ENCODE measurements at regions not wholly inside any gene's neighbourhood (a gene's known extent, or its start where the extent isn't known, plus 50 kb on each side); places are given as distances from the start of the nearest gene placed in this dataset.
"Not testable (repeated sequence)": the region's sequence is repeated elsewhere in the genome, so short reads cannot be mapped to it uniquely, and the experiment has no call there.

DNA sequence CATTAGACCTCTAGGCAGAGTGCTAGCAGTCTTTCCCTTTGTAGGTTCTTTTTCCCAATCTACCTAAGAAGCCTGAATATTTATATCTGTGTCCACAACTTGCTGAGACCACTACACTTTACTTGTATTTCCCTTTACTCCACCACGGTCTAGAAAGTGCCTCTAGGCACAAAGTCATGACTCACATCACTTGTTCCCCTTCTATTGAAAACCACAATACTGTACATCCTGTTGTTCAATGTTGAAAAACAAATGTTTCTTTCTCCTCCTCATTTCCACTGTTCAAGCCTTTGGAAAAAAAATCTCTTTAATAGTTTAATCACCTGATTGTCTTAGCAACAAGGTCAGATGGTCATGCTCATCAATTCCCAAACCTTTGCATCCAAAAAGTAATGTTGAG lies 326.7 kb downstream of the GUCY2F start:
- DNase-seq: no peak

DNA sequence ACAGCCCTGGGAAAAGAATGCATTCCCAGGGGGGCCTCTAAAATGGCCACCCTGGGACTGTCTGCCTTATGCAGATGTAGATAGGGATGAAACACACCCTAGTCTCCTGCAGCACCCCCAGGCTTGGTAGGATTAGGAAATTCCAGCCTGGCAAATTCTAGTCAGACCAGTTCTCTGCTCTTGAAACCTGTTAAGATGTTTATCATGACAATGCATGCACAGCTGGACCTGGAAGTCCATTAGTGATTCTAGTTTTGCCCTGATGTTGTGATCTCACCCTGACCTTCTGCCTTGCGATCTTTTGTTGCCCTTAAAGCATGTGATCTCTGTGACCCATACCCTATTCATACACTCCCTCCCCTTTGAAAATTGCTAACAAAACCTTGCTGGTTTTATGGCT lies 337.7 kb downstream of the GUCY2F start:
- not testable (repeated sequence) for DNase-seq

DNA sequence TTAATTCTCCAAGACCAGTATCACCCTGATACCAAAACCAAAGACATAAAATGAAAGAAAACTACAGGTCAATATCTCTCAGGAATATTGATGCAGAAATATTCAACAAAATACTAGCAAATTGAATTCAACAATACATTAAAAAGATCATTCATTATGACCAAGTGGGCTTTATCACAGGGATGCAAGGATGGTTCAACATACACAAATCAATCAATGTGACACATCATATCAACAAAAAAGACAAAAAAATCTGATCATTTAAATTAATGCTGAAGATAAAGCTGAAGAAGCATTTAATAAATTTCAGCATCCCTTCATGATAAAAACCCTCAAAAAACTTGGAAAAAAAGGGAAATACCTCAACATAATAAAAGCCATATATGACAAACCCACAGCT lies 341.4 kb downstream of the GUCY2F start:
- no peak for DNase-seq

DNA sequence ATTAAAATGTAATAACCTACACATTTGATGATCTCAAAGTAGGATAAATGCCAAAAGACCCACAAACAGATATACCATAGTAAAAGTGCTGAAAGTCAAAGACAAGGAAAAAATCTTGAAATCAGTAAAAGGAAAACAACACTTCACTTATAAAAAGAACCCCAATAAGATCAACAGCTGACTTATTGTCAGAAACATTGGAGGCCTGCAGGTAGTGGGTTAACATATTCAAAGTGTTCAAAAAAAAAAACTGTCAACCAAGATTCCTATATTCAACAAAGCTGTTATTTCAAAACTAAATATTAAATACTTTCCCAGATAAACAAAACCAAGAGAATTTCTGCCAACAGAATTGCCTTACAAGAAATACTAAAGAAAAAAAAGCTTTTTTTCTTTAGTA lies 347.1 kb downstream of the GUCY2F start:
- no peak for DNase-seq

DNA sequence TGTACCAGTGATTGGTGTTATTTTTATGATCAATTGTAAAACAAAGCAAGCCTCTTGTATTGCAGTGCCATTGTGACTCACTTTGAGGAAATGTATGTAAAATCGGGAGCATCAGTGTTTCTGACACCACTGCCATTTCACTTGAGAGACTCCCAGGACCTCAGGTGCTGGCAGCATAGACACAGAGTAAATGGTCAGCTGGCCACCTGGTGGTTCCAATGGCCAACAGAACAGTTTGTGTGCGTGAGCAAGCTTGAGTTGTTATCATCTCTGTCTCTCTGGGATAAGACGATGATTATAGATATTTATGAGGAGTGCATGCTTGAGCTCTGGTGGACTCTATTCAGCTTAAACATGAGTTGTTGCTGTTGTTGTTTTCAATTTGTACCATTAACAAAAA lies 356.6 kb downstream of the GUCY2F start:
- no peak for DNase-seq

DNA sequence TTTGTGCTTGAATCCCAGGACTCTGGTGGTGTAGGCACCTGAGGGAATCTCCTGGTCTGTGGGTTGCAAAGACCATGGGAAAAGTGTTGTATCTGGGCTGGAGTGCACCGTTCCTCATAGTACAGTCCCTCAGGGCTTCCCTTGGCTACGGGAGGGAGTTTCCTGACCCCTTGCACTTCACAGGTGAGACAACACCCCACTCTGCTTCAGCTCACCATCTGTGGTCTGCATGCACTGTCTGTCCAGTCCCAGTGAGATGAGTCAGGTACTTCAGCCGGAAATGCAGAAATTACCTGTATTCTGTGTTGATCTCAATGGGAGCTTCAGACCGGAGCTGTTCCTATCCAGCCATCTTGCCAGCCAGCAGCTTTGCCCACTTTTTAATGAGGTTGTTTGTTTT lies 353.0 kb upstream of the IRS4 start:
- no peak for DNase-seq

DNA sequence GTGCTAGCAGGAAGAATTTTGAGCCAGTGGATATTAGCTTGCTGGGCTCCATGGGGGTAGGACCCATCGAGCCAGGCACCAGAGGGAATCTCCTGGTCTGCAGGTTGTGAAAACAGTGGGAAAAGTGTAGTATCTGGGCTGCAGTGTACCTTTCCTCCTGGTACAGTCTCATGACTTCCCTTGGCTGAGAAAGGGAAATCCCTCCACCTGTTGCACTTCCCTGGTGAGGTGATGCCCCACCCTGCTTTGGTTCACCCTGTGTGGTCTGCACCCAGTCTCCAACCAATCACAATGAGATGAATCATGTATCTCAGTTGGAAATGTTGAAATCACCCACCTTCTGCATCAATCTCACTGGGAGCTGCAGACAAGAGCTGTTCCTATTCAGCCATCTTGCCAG lies 341.4 kb upstream of the IRS4 start:
- DNase-seq: no peak

DNA sequence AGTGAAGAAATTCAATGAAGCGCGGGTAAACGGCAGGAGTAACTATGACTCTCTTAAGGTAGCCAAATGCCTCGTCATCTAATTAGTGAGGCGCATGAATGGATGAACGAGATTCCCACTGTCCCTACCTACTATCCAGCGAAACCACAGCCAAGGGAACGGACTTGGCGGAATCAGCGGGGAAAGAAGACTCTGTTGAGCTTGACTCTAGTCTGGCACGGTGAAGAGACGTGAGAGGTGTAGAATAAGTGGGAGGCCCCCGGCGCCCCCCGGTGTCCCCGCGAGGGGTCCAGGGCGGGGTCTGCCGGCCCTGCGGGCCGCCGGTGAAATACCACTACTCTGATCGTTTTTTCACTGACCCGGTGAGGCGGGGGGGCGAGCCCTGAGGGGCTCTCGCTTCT lies 317.8 kb upstream of the IRS4 start:
- DNase-seq: peak in 2 of 5 experiments; percentile 0 to 26

DNA sequence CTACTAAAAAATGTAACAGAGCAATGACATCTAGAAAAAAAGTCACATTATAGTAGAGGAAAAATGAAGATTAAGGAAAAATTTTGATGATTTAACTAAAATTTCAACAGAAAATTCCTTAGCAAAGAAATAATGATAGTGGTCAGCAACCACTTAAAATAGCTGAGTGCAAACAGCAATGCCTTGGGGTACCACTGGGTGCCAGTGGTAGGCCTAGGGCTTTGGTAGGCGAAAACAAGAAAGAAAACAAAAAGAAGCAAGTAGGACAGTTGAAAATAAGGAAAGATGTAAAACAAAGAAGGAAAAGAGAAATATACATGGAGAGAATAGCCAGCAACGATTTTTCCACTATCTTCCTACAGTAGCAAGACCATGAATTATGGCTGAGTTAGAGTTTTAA lies 313.5 kb upstream of the IRS4 start:
- DNase-seq: no peak

DNA sequence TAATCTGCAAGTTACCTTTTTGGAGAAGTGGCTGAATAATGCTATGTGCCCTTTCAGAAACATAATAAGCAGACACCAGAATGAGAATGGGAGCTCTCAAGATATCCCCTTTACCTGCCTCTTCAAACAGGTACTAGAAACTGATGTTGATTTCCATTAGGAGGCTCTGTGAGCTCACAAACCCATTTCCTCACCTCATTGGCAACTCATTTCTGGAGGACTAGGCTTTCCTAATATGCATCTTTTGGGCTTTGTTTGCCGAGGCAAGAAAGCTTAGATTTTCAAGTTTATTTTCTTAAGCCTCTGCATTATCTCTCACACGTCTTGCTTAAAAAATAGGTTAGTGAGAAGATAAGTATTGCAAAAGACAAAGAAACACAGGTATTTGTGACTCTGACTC lies 313.1 kb upstream of the IRS4 start:
- DNase-seq: no peak

DNA sequence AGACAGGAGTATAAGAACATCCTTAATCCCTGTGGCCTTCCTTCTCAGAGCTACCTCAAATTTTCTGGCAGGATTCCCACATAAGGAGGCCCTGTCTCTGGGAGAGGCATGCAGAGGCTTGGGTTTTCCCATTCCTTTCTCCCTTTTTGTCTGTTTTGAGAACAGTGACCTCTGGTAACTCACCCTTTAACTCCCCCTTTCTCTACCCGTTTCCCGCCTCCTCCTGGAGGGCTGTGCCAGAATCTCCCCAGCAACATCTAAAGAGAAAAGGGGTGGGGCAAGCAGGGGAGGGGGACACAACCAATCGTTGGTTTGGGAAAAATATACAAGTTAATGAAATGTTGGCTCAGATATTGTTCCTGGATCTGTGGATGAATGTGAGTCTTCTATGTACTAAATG lies 303.7 kb upstream of the IRS4 start:
- no peak for DNase-seq

DNA sequence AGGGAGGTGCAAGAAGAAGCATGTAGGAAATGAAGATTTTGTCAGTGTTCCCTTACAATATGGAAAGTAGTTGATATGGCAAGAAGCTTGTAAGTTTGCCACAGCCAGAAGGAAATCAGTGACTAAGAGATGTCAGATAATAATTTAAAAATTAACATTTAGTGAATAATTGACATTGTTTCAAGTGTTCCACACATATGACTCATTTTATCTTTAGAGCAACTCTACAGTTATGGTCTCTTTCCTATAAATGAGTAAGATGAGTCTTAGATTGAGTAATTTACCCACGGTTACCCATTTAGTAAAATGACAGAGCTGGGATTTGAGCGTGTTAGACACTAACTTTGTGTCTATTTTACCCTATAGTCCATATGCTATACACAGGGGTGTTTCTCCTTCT lies 300.3 kb upstream of the IRS4 start:
- DNase-seq: no peak

DNA sequence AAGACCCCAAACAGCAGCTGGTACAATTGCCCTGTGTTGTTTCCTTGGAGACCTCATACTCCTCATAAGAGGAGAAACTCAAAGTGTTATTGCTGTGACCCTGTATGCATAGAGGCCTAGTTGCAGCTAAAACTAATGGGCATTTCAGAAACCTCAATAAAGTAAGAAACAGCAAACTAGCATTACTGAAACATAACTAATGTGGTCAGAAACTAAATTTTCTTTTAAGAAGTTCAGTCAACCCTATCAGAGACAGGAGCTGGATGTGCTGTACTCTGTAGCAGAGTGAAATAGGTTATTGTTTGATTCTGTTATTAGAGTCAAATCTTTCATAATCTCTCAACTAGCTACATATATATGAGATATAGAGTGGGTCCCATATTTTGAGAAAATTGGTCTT lies 257.5 kb upstream of the IRS4 start:
- DNase-seq: no peak

DNA sequence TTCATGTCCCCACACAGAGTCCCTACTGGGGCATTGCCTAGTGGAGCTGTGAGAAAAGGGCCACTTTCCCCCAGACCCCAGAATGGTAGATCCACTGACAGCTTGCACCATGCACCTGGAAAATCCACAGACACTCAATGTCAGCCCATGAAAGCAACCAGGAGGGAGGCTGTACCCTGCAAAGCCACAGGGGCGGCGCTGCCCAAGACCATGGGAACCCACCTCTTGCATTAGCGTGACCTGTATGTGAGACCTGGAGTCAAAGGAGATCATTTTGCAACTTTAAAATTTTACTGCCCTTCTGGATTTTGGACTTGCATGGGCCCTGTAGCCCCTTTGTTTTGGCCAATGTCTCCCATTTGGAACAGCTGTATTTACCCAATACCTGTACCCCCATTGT lies 236.5 kb upstream of the IRS4 start:
- DNase-seq: not testable (repeated sequence)

DNA sequence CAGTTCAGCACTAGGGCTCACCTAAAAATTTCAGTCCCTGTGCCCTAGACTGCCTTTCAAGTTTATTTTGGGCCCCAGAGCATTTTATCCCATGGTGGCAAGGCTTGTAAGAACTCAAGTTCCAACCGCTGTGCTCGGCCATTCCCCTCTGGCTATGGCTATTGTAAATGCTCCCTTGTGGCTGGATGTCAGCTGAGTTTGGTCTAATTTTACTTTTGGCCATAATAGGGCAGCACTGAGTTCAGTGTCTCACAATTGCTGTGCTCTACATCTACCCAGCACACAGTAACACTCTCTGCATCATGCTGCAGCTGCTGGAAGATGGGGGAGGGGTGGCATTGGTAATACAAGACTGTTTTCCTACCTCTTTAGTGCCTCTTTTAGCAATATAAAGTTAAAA lies 210.8 kb upstream of the IRS4 start:
- DNase-seq: no peak

DNA sequence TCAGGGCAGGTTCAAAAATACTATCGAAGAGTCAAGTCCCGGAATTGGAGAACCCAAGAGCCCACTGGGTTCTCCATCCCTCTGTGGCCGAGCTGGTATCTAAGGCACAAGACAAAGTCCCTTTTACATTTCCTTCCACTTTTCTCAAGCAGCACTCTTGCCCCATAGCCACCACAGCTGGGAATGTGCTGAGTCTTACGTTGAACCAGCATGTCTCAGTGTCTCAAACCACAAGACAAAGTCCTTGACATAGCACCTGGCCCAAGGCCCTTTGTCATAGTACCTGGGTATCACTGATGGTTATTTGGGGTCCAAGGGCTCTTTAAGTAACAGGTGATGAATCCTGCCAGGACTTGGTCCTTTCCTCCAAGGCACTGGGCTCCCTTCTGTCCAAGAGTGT lies 210.2 kb upstream of the IRS4 start:
- no peak for DNase-seq

DNA sequence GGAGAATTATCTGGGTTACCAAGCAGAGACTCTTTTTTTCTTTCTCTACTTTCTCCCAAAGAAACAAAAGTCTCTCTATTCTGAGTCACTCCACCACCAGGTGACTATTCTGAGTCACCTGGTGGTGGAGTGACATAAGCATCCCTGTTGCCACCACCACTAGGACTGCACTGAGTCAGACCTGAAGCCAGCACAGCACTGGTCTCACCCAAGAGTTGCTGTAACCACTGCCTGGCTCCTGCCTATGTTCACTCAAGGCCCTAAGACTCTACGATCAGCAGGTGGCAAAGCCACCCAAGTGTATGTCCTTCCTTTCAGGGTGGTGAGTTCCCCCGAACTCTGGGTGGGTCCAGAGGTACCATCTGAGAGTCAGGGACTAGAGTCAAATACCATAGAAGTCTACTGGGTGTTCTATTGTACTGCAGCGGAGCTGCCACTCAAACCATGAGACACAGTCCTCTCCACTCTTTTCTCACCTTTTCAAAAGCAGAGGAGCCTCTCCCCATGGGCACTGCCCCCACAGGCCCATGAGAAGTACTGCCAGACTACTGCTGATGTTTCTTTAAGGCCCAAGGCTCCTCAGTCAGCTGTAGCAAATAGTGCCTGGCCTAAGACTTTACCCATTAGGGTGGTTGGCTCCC lies 209.6 kb upstream of the IRS4 start:
- DNase-seq: no peak

DNA sequence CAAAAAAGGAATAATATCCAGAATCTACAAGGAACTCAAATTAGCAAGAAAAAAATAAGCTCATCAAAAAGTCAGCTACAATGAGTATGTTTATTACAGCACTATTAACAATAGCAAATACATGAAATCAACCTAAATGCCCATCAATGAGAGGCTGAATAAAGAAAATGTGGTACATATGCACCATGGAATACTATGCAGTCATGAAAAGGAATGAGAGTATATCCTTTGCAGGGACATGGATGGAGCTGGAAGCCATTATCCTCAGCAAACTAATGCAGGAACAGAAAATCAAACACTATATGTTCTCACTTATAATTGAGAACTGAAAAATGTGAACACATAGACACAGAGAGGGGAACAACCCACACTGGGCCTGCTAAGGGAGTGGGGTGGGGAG lies 178.4 kb upstream of the IRS4 start:
- DNase-seq: no peak

DNA sequence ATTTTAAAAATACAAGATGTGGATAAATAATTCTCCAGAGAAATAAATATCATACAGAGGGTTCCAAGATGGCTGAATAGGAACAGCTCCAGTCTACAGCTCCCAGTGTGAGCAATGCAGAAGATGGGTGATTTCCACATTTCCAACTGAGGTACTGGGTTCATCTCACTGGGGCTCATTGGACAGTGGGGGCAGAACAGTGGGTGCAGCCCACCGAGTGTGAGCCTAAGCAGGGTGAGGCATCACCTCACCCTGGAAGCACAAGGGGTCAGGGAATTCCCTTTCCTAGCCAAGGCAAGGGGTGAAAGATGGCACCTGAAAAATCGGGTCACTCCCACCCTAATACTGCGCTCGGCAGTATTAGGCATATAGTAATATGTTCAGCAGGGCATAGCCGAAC lies 167.5 kb upstream of the IRS4 start:
- not testable (repeated sequence) for DNase-seq

DNA sequence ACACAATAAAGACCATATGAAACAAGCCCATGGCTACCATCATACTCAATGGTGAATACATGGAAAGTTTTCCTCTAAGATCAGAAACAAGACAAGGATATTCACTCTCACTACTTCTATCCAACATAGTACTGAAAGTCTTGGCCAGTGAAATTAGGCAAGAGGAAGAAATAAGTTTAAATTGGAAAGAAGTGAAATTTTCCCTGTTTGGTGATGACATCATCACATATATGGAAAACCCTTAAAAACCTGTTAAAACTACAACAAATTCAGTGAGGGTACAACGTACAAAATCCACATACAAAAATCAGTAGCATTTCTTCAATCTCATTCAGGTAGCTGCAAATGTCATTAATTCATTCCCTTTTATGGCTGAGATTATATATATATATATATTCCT lies 164.0 kb upstream of the IRS4 start:
- no peak for DNase-seq

DNA sequence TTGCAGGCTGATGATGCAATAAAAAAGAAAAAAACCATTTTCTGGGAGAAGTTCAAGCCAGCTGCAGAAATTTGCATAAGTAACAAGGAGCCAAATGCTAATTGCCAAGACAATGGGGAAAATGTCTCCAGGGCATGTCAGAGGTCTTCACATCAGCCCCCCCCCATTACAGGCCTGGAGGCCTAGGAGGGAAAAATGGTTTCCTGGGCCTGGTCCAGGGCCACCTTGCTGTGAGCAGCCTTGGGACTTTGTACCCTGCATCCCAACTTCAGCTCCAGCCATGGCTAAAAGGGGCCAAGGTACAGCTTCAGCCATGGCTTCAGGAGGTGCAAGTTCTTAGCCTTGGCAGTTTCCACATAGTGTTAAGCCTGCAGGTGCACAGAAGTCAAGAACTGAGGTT lies 160.0 kb upstream of the IRS4 start:
- DNase-seq: not testable (repeated sequence)

DNA sequence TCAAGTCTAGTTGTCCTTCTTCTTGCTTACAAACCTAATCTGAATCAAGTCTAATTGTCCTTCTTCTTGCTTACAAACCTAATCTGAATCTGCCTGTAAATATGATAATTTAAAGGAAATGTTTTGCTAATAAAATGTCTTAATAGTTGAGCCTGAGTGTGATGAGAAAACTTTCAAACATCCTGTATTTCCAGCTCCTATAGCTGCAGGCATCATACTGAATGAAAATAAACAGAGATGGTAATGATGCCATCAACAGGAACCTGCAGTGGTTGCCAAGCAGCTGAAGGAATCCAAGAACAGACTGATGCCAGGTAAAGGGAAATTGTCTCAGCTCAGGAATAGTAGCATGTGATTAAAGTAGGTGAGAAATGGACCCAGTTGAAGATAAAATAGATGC lies 156.1 kb upstream of the IRS4 start:
- DNase-seq: no peak

DNA sequence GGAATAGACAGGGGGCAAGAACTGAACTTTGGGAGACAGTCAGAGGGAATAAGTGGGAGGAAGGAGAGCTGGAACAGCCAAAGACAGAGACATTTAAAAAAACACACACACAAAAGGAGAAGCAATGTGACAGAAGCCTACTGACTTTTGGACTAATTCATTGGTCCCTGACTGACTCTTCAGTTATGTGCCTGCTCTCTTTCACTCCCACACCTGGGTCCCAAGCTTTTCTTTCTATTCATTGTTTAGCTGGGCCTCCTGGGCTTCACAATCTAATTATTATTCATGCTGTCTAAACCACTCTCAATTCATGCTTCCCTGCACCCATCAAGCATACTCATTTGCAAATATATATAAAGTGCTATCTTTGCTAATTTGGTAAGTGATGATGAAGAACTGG lies 139.2 kb upstream of the IRS4 start:
- no peak for DNase-seq

DNA sequence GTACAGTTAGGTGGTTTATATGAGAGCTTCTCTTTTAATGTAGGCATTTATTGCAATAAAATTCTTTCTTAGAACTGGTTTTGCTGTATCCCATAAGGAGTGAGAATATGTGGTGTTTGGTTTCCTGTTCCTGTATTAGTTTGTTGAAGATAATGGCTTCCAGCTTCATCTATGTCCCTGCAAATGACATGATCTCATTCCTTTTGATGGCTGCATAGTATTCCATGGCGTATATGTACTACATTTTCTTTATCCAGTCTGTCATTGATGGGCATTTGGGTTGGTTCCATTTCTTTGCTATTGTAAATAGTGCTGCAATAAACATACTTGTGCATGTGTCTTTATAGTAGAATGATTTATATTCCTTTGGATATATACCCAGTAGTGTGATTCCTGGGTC lies 106.7 kb upstream of the IRS4 start:
- not testable (repeated sequence) for DNase-seq

DNA sequence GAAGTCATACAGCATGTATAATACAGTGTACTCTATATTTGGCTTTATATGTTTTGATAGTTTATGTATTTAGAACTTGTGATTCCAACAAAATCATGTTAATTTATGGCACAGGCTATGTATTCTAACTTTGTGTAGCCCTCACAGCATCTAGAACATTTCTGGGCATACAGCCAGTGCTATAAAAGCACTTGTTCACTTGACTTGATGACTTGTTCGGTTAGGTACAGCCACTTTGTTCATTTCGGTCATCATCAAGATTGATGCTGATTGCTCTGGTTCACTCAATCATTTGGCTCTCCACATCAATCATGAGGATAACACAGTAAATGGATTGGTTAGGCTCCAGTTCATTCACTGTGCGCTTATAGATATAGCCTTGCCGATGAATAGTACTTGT lies 97.6 kb upstream of the IRS4 start:
- no peak for DNase-seq

DNA sequence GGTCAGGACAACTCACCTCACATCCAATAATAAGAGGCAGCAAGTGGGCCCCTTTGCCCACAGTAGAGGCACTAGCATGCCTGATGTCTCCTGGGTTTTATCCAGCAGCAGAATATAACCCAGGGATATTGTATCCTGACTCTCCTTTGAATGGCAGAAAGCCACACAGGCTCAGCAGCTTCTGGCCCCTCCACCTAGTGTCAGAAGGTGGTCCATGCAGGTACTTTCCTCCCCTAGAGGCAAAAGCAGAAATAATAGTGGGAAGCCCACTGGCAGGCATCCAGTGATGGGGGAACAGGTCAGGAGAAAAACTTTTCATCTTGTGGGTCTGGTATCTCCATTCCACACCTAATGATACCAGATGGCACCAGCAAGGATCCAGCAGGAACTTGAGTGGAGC lies 75.5 kb upstream of the IRS4 start:
- DNase-seq: no peak
